ENCODE measurements at regions not wholly inside any gene's neighbourhood (a gene's known extent, or its start where the extent isn't known, plus 50 kb on each side); places are given as distances from the start of the nearest gene placed in this dataset.

- TF ChIP-seq NFIC (IDR thresholded peaks at IDR 0.05) (no peak), TCF12 (IDR thresholded peaks at IDR 0.05; ENCODE audit: low read depth) (no peak), REST (IDR thresholded peaks at IDR 0.05; ENCODE audit: low read depth) (no peak), CEBPB (IDR thresholded peaks at IDR 0.05) (no peak)
Observed at GRCh38 chr5:153122403-153122802, 368.1 kb upstream of the GRIA1 start.

- TF ChIP-seq EGR1 (IDR thresholded peaks at IDR 0.05) (no peak), TAF1 (IDR thresholded peaks at IDR 0.05; ENCODE audit: low read depth) (no peak), TCF12 (IDR thresholded peaks at IDR 0.05; ENCODE audit: low read depth) (no peak), CREB1 (IDR thresholded peaks at IDR 0.05; ENCODE audit: low read depth) (no peak), TEAD4 (IDR thresholded peaks at IDR 0.05) (no peak), CEBPB (IDR thresholded peaks at IDR 0.05) (no peak), YY1 (IDR thresholded peaks at IDR 0.05; ENCODE audit: low read depth) (no peak), NFIC (IDR thresholded peaks at IDR 0.05) (no peak), EP300 (IDR thresholded peaks at IDR 0.05; ENCODE audit: borderline replicate concordance) (no peak)
- TF ChIP-seq, protein P1, sequence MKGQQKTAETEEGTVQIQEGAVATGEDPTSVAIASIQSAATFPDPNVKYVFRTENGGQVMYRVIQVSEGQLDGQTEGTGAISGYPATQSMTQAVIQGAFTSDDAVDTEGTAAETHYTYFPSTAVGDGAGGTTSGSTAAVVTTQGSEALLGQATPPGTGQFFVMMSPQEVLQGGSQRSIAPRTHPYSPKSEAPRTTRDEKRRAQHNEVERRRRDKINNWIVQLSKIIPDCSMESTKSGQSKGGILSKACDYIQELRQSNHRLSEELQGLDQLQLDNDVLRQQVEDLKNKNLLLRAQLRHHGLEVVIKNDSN (IDR thresholded peaks at IDR 0.05), result no peak
Observed at GRCh38 chr5:153130296-153130695, 360.2 kb upstream of the GRIA1 start.

- TF ChIP-seq, protein P1 (IDR thresholded peaks at IDR 0.05), result no peak
- no peak for TF ChIP-seq NFIC (IDR thresholded peaks at IDR 0.05)
- no peak for TF ChIP-seq CEBPB (IDR thresholded peaks at IDR 0.05)
- TF ChIP-seq ZBTB7A (IDR thresholded peaks at IDR 0.05; ENCODE audit: low read depth), result no peak
- TF ChIP-seq EP300 (IDR thresholded peaks at IDR 0.05; ENCODE audit: borderline replicate concordance), result no peak
- TF ChIP-seq RAD21 (IDR thresholded peaks at IDR 0.05; ENCODE audit: low read depth), result no peak
- TF ChIP-seq TEAD4 (IDR thresholded peaks at IDR 0.05), result no peak
- no peak for TF ChIP-seq TAF1 (IDR thresholded peaks at IDR 0.05; ENCODE audit: low read depth)
- TF ChIP-seq YY1 (IDR thresholded peaks at IDR 0.05; ENCODE audit: low read depth), result no peak
- TF ChIP-seq REST (IDR thresholded peaks at IDR 0.05; ENCODE audit: low read depth), result no peak
- TF ChIP-seq TCF12 (IDR thresholded peaks at IDR 0.05; ENCODE audit: low read depth), result no peak
- no peak for TF ChIP-seq MAX (IDR thresholded peaks at IDR 0.05)
- TF ChIP-seq FOXM1 (IDR thresholded peaks at IDR 0.05; ENCODE audit: borderline replicate concordance, low read depth), result no peak
- TF ChIP-seq EGR1 (IDR thresholded peaks at IDR 0.05), result no peak
- no peak for TF ChIP-seq CREB1 (IDR thresholded peaks at IDR 0.05; ENCODE audit: low read depth)
Observed at GRCh38 chr5:153135411-153135810, 355.1 kb upstream of the GRIA1 start.

DNA sequence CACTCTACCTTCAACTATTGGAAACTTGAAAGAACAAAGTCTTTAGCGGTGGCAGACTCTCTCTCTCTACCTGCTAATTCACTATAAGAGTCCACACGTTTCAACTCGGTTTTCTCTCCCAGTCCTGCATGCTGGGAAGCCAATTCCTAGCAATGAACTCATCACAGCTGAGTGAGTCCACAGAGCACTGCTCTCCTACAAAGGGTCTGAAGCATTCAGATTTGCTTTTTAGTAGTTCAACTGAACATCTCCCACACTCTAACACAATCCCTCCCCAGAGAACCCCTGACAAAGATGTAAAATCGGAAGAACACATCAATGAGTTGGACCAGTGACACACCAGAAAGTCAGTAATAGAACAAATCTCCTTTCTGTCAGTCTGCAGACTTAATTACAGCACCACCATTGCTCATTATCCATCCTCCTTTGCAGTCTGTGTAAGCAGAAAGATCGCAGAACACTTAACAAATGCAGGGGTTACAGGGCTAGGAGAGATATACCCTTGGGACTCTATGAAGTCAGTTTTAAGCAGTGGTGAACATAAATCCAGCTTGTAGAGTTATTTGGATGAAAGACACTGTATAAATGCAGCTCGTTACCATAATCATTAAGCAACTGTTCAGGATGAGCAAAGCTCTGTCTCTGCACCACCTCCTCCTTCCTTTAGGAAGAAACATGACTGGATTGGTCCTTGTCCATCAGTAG lies 353.4 kb upstream of the GRIA1 start:
- TF ChIP-seq FOXM1 (IDR thresholded peaks at IDR 0.05; ENCODE audit: borderline replicate concordance, low read depth) (no peak), REST (IDR thresholded peaks at IDR 0.05; ENCODE audit: low read depth) (no peak), TCF12 (IDR thresholded peaks at IDR 0.05; ENCODE audit: low read depth) (no peak), RAD21 (IDR thresholded peaks at IDR 0.05; ENCODE audit: low read depth) (no peak)

All from Ishikawa (cell line).